GM18517 (cell line): ENCODE measurements at regions not wholly inside any gene's neighbourhood (a gene's known extent, or its start where the extent isn't known, plus 50 kb on each side); places are given as distances from the start of the nearest gene placed in this dataset.
"Not testable (repeated sequence)": the region's sequence is repeated elsewhere in the genome, so short reads cannot be mapped to it uniquely, and the experiment has no call there.

Experiments used
- ATAC-seq: cut with Tn5 transposase; IDR thresholded peaks from one replicate; pipeline ENCODE4 v1.9.1; 2021; ENCODE audit warnings: mild to moderate bottlenecking, moderate library complexity; ENCODE audit not compliant: unreplicated experiment

- ATAC-seq, result no peak
Measured at GRCh38 chr18:33820517-33821371, 242.7 kb downstream of the ASXL3 start.

- not testable (repeated sequence) for ATAC-seq
Measured at GRCh38 chr18:33819692-33820343, 241.8 kb downstream of the ASXL3 start.

GRCh38 chr18:33818145-33818544 lies 240.1 kb downstream of the ASXL3 start:
- ATAC-seq, result no peak

GRCh38 chr18:33817096-33817495 lies 239.1 kb downstream of the ASXL3 start:
- ATAC-seq, result no peak

- ATAC-seq, result no peak
Measured at GRCh38 chr18:33814546-33814945, 236.5 kb downstream of the ASXL3 start.

- no peak for ATAC-seq
Measured at GRCh38 chr18:33812186-33812585, 234.2 kb downstream of the ASXL3 start.

- no peak for ATAC-seq
Measured at GRCh38 chr18:33805592-33805991, 227.6 kb downstream of the ASXL3 start.

- ATAC-seq, result no peak
Measured at GRCh38 chr18:33804258-33804657, 226.2 kb downstream of the ASXL3 start.

- no peak for ATAC-seq
Measured at GRCh38 chr18:33803636-33804035, 225.6 kb downstream of the ASXL3 start.

- ATAC-seq, result no peak
Measured at GRCh38 chr18:33802955-33803354, 224.9 kb downstream of the ASXL3 start.
